Thoracic aorta (tissue), 2 donors: ENCODE measurements at regions not wholly inside any gene's neighbourhood (a gene's known extent, or its start where the extent isn't known, plus 50 kb on each side); places are given as distances from the start of the nearest gene placed in this dataset.

Experiments
- ATAC-seq: fragments of 150-250 bp; one replicate; pipeline ENCODE4 v1.8.0; 2017; ENCODE audit warnings: low read depth; ENCODE audit not compliant: insufficient number of reproducible peaks, low FRiP score
- DNase-seq: peaks from one replicate; pipeline ENCODE4 v3.0.0-alpha.2; 2020; ENCODE audit warnings: low spot score
- H3K27ac ChIP-seq, 2 donors: fragments of 200-600 bp; sonication (generic); 1 replicate in 1 of 2; 2 replicates in 1 of 2; pipeline ENCODE4 v1.5.1; 2016; ENCODE audit warnings: mild to moderate bottlenecking in 2 of 2, moderate library complexity in 2 of 2
- H3K27me3 ChIP-seq: fragments of 200-600 bp; sonication (generic); replicated peaks from 2 replicates; pipeline ENCODE4 v1.6.0; 2016; ENCODE audit warnings: mild to moderate bottlenecking; ENCODE audit not compliant: insufficient read depth
- H3K36me3 ChIP-seq: fragments of 200-600 bp; sonication (generic); one replicate; pipeline ENCODE4 v1.5.1; 2016
- H3K4me1 ChIP-seq, 2 donors: fragments of 200-600 bp; sonication (generic); 1 replicate in 1 of 2; 2 replicates in 1 of 2; pipeline versions ENCODE4 v1.5.1 to v1.6.0; 2016; ENCODE audit warnings: low read depth in 2 of 2, mild to moderate bottlenecking in 1 of 2; ENCODE audit not compliant: control insufficient read depth in 1 of 2
- H3K4me3 ChIP-seq: fragments of 200-600 bp; sonication (generic); 2 replicates; pipeline ENCODE4 v1.5.1; 2016; ENCODE audit warnings: mild to moderate bottlenecking
- H3K9me3 ChIP-seq: fragments of 200-600 bp; sonication (generic); 2 replicates; pipeline ENCODE4 v1.5.1; 2016
- TF ChIP-seq, protein P1 (sequence below): fragments of 200-600 bp; sonication (generic); IDR thresholded peaks from one replicate; pipeline ENCODE4 v1.5.1; 2019; ENCODE audit warnings: antibody characterized with exemption

DNA sequence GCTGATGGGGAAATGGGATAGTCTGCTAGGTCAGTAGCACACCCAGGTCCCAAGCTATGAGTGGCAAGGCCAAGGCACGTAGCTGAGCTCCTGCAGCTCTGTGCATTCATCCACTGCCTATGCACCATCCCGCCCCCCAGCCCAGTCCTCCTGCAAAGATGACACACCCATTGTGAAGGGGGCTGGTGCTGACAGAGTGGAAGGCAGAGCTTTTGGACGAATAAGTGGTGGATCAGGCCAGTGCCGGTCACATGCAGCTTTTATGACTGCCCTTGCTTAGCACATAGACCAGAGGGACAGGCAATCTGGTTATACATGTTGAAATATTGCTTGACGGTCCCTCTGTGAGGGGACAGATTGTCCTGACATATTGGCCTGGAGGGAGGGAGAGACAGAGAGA is 494.3 kb downstream of the PTPRU start:
- DNase-seq (no peak), ATAC-seq (no peak)
- no peaks in the 10 kb centered on the region for H3K36me3 ChIP-seq
- H3K4me1 ChIP-seq = no peaks in the 10 kb centered on the region
- TF ChIP-seq, protein P1, sequence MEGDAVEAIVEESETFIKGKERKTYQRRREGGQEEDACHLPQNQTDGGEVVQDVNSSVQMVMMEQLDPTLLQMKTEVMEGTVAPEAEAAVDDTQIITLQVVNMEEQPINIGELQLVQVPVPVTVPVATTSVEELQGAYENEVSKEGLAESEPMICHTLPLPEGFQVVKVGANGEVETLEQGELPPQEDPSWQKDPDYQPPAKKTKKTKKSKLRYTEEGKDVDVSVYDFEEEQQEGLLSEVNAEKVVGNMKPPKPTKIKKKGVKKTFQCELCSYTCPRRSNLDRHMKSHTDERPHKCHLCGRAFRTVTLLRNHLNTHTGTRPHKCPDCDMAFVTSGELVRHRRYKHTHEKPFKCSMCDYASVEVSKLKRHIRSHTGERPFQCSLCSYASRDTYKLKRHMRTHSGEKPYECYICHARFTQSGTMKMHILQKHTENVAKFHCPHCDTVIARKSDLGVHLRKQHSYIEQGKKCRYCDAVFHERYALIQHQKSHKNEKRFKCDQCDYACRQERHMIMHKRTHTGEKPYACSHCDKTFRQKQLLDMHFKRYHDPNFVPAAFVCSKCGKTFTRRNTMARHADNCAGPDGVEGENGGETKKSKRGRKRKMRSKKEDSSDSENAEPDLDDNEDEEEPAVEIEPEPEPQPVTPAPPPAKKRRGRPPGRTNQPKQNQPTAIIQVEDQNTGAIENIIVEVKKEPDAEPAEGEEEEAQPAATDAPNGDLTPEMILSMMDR = no peak
- no peaks in the 10 kb centered on the region for H3K9me3 ChIP-seq
- no peaks in the 10 kb centered on the region for H3K27me3 ChIP-seq
- H3K27ac ChIP-seq = no peak overlapping the region
- no peak overlapping the region for H3K4me3 ChIP-seq

DNA sequence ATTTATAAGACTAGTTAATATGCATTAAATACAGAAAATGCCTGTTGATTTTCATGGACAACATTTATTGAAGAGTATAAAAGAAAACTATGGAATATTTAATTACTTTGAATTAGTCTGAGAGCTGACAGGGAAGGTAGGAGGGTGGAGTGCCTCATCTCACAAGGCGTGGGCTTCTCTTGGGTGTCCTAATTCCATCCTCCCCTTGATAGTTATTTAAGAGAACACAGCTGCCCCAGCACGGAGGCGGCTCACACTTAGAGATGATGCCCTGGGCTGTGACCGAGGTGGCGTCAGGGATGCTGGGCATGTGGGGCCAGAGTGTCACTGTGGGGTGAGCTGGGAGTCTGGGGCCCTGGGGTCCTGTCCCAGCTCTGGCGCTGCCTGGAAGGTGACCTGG is 493.0 kb downstream of the PTPRU start:
- no peak for ATAC-seq
- Histone ChIP-seq H3K4me1 (no peaks in the 10 kb centered on the region), H3K27ac (no peak overlapping the region), H3K4me3 (no peak overlapping the region), H3K9me3 (no peaks in the 10 kb centered on the region), H3K36me3 (no peaks in the 10 kb centered on the region), H3K27me3 (no peaks in the 10 kb centered on the region)
- TF ChIP-seq, protein P1 = no peak
- no peak for DNase-seq

DNA sequence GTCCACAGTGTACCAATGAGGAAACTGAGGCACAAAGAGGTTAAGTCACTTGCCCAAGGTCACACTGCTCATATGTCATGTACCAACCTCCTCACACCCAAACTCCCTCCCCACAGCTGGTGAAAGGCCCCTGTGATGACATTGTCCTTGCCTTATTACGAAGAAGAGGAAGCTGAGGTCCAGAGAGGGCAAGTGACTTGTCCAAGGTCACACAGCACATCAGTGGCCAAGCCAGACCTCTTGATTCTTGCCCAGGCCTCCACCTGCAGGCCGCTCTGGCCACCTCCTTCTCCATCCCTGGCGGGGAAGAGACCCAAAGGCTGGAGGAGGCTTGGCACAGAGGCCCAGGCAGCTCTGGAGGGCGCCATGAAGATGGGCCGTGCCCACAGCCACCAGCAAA is 492.4 kb downstream of the PTPRU start:
- TF ChIP-seq, protein P1 = no peak
- DNase-seq (no peak), ATAC-seq (no peak)
- Histone ChIP-seq H3K27ac (no peak overlapping the region), H3K4me1 (no peaks in the 10 kb centered on the region), H3K9me3 (no peaks in the 10 kb centered on the region), H3K36me3 (no peaks in the 10 kb centered on the region), H3K4me3 (no peak overlapping the region), H3K27me3 (no peaks in the 10 kb centered on the region)

DNA sequence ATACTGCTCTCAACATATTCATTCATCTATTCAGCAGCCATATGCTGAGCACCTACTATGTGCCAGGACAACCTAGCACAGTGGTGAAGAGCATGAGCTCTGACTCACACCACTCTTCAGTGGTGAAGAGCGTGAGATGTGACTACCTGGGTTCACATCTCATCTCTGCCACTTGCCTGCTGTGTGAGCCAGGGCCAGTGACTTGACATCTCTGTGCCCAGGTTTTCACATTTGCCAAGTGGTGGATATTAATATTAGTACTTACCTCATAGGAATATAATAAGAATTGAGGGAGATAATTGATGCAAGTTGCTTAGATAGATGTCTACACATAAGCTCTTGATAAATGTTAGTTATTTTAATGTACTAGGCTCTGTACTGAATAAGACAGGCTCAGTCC is 488.9 kb downstream of the PTPRU start:
- H3K36me3 ChIP-seq = no peaks in the 10 kb centered on the region
- H3K4me1 ChIP-seq = no peaks in the 10 kb centered on the region
- H3K27me3 ChIP-seq = no peaks in the 10 kb centered on the region
- H3K9me3 ChIP-seq = peaks cover 10% of the 10 kb centered on the region
- TF ChIP-seq, protein P1 = no peak
- DNase-seq (no peak), ATAC-seq (no peak)
- no peak overlapping the region for H3K4me3 ChIP-seq
- H3K27ac ChIP-seq = no peak overlapping the region

DNA sequence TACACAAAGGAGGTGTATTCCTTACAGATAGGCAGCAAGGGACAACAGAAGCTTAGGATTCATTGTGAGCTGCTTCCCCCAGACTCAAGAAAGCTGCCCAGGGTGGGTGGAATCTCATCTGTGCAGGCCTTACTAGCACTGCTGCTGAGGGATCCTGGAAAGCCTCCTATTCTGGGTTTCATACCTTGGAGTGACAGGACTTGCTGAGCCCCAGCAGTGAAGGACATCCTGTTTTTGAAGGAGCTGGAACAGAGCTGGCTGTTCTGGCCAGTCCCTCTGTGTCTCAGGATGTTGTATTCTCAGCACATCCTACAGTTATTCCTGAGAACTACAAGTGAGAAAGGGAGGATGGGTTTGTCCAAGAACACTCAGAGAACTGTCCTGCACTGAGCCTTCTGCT is 486.3 kb downstream of the PTPRU start:
- H3K36me3 ChIP-seq = no peaks in the 10 kb centered on the region
- H3K4me1 ChIP-seq = no peaks in the 10 kb centered on the region
- no peaks in the 10 kb centered on the region for H3K27me3 ChIP-seq
- H3K4me3 ChIP-seq = no peak overlapping the region
- TF ChIP-seq, protein P1 = no peak
- H3K27ac ChIP-seq = no peak overlapping the region
- ATAC-seq (no peak), DNase-seq (no peak)
- H3K9me3 ChIP-seq = peaks cover 10% of the 10 kb centered on the region
